Dendritic cell treated with granulocyte-macrophage colony-stimulating factor and Interleukin-4, amounts not matched to agents 40 ng/mL and 50 ng/mL, for 4 days (primary cell): ENCODE measurements at regions not wholly inside any gene's neighbourhood (a gene's known extent, or its start where the extent isn't known, plus 50 kb on each side); places are given as distances from the start of the nearest gene placed in this dataset.

ENCODE experiments used
- H3K27ac Mint-ChIP-seq: one replicate; pipeline ENCODE4 v1.8.0; 2022; ENCODE audit warnings: mild to moderate bottlenecking, mixed read lengths
- H3K27me3 Mint-ChIP-seq: one replicate; pipeline ENCODE4 v1.8.0; 2022; ENCODE audit warnings: mild to moderate bottlenecking, mixed read lengths
- H3K36me3 Mint-ChIP-seq: one replicate; pipeline ENCODE4 v1.8.0; 2022; ENCODE audit warnings: low read depth, mixed read lengths
- H3K4me1 Mint-ChIP-seq: one replicate; pipeline ENCODE4 v1.8.0; 2022; ENCODE audit warnings: low read depth, mixed read lengths
- H3K4me3 Mint-ChIP-seq: one replicate; pipeline ENCODE4 v1.8.0; 2022; ENCODE audit warnings: mild to moderate bottlenecking, moderate library complexity, mixed read lengths
- H3K9me3 Mint-ChIP-seq: one replicate; pipeline ENCODE4 v1.8.0; 2022; ENCODE audit warnings: mixed read lengths
- intact Hi-C: fragments of 100-400 bp; cut with micrococcal nuclease; formaldehyde crosslinking; loops from one replicate; pipeline ENCODE4 v1.15.0; 2022

- H3K9me3 Mint-ChIP-seq = peaks cover 22% of the 10 kb centered on the region
- H3K27me3 Mint-ChIP-seq = peaks cover 5% of the 10 kb centered on the region
- H3K27ac Mint-ChIP-seq = no peak overlapping the region
- H3K4me3 Mint-ChIP-seq = no peak overlapping the region
- peaks cover 52% of the 10 kb centered on the region for H3K4me1 Mint-ChIP-seq
- intact Hi-C loops = no loop called here
- H3K36me3 Mint-ChIP-seq = no peaks in the 10 kb centered on the region
Observed at GRCh38 chr17:73694491-73694890, 50.2 kb upstream of the SDK2 start.

GRCh38 chr17:73695035-73695738 lies 50.9 kb upstream of the SDK2 start:
- intact Hi-C loops = no loop called here
- Mint-ChIP-seq H3K4me3 (no peak overlapping the region), H3K9me3 (peaks cover 22% of the 10 kb centered on the region), H3K4me1 (peaks cover 48% of the 10 kb centered on the region), H3K36me3 (no peaks in the 10 kb centered on the region), H3K27ac (no peak overlapping the region), H3K27me3 (peaks cover 5% of the 10 kb centered on the region)

DNA sequence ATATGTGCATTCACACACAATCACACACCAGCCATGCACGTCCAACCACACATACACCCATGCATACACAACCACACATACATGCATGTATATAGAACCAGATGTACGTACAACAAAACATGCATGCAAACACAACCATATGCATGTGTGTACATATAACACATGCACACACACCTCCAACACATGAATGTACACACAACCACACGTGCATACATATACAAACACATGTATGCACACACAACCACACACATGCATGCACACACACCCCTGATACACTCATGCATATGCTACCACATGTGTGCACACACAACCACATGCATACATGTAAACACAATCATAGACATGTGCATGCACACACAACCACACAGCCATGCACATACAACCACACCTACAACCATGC lies 52.0 kb upstream of the SDK2 start:
- Mint-ChIP-seq H3K9me3 (peaks cover 22% of the 10 kb centered on the region), H3K27ac (no peak overlapping the region), H3K4me3 (no peak overlapping the region), H3K36me3 (no peaks in the 10 kb centered on the region), H3K4me1 (peaks cover 38% of the 10 kb centered on the region), H3K27me3 (peaks cover 4% of the 10 kb centered on the region)
- intact Hi-C loops = no loop called here

DNA sequence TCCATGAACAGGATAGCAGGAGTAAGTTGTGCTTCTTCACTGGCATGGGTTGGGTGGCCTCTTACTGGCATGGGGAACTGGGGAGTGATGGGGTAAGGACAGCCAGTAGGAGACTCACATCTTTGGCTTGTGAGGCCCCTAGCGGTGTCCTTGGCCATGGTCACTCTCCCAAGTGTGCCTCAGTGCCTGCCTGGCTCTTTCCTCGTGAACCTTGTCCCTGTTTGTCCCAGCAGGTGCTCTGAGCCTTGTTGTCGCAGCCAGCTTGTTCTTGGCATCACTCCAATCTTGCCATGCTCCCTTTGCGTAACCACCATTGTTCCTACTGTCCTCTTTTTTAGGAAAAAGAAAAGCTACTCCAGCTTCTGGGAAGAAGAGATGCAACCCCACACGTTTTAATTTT lies 53.6 kb upstream of the SDK2 start:
- Mint-ChIP-seq H3K4me3 (no peak overlapping the region), H3K4me1 (peaks cover 21% of the 10 kb centered on the region), H3K36me3 (no peaks in the 10 kb centered on the region), H3K27me3 (peaks cover 3% of the 10 kb centered on the region), H3K9me3 (peaks cover 22% of the 10 kb centered on the region), H3K27ac (no peak overlapping the region)
- intact Hi-C loops = no loop called here

- Mint-ChIP-seq H3K27me3 (peaks cover 3% of the 10 kb centered on the region), H3K27ac (no peak overlapping the region), H3K9me3 (peaks cover 19% of the 10 kb centered on the region), H3K36me3 (no peaks in the 10 kb centered on the region), H3K4me3 (no peak overlapping the region), H3K4me1 (peaks cover 16% of the 10 kb centered on the region)
- intact Hi-C loops = no loop called here
Observed at GRCh38 chr17:73698966-73699365, 54.7 kb upstream of the SDK2 start.

DNA sequence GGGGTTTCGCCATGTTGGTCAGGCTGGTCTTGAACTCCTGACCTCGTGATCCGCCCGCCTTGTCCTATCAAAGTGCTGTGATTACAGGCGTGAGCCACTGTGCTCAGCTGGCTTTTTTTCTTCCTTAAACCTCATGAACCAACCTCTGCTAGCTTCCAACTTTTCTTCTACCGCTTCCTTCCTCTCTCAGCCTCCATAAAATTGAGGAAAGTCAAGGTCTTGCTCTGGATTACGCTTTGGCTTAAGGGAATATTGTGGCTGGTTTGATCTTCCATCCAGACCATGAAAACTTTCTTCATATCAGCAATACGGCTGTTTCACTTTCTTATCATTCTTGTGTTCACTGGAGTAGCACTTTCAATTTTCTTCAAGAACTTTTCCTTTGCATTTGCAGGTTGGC lies 57.5 kb upstream of the SDK2 start:
- H3K4me1 Mint-ChIP-seq = no peaks in the 10 kb centered on the region
- no peak overlapping the region for H3K27ac Mint-ChIP-seq
- no peak overlapping the region for H3K4me3 Mint-ChIP-seq
- H3K27me3 Mint-ChIP-seq = peaks cover 12% of the 10 kb centered on the region
- H3K36me3 Mint-ChIP-seq = no peaks in the 10 kb centered on the region
- intact Hi-C loops = no loop called here
- H3K9me3 Mint-ChIP-seq = no peaks in the 10 kb centered on the region

- H3K9me3 Mint-ChIP-seq = no peaks in the 10 kb centered on the region
- no peak overlapping the region for H3K4me3 Mint-ChIP-seq
- H3K36me3 Mint-ChIP-seq = no peaks in the 10 kb centered on the region
- no peaks in the 10 kb centered on the region for H3K4me1 Mint-ChIP-seq
- no peak overlapping the region for H3K27ac Mint-ChIP-seq
- peaks cover 19% of the 10 kb centered on the region for H3K27me3 Mint-ChIP-seq
- intact Hi-C loops = no loop called here
Observed at GRCh38 chr17:73703192-73703591, 58.9 kb upstream of the SDK2 start.

GRCh38 chr17:73703917-73704316 lies 59.7 kb upstream of the SDK2 start:
- intact Hi-C loops = no loop called here
- H3K36me3 Mint-ChIP-seq = no peaks in the 10 kb centered on the region
- H3K9me3 Mint-ChIP-seq = no peaks in the 10 kb centered on the region
- H3K4me1 Mint-ChIP-seq = no peaks in the 10 kb centered on the region
- no peak overlapping the region for H3K27ac Mint-ChIP-seq
- H3K4me3 Mint-ChIP-seq = no peak overlapping the region
- peaks cover 25% of the 10 kb centered on the region for H3K27me3 Mint-ChIP-seq

DNA sequence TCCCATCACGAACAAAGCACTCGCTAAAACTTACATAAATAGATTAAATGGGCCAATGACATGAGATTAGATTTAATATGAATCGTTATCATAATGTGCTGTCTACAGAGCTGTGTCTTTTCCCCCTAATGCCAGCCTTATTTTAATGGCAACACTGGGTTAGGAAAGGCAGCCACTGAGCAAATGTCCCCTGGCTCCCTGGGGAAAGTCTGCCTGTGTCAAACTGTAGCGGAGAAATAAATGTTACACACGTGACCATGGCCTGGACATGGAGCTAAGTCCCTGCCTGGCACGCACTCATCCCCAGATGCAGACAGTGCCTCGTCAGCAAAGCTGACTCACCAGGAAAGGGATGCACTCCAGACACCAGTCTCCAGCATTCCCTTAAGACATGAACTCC lies 61.3 kb upstream of the SDK2 start:
- no peak overlapping the region for H3K4me3 Mint-ChIP-seq
- H3K27ac Mint-ChIP-seq = no peak overlapping the region
- peaks cover 8% of the 10 kb centered on the region for H3K4me1 Mint-ChIP-seq
- intact Hi-C loops = no loop called here
- no peaks in the 10 kb centered on the region for H3K9me3 Mint-ChIP-seq
- H3K27me3 Mint-ChIP-seq = peaks cover 33% of the 10 kb centered on the region
- no peaks in the 10 kb centered on the region for H3K36me3 Mint-ChIP-seq

- intact Hi-C loops = no loop called here
- Mint-ChIP-seq H3K4me3 (no peak overlapping the region), H3K4me1 (peaks cover 14% of the 10 kb centered on the region), H3K27ac (no peak overlapping the region), H3K36me3 (no peaks in the 10 kb centered on the region), H3K9me3 (no peaks in the 10 kb centered on the region), H3K27me3 (peaks cover 33% of the 10 kb centered on the region)
Observed at GRCh38 chr17:73706428-73706827, 62.2 kb upstream of the SDK2 start.

DNA sequence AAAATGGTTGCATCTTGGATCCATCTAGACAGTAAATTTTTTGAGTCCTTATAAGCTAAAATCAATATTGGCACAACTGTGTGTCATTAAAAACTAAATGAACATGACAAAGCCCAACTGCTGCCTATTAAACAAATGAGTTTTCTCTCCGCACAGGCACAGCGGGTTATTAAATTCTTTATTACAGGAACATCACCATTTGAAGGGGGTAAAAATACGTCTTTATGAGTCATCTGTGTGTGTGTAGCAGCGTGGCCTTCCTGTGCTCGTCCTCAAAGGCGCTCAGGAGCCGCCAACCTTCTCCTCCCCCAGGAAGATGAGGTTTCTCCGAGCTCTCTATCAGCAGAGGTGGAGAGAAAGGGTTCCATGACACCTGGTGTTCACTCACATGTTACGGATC lies 62.6 kb upstream of the SDK2 start:
- intact Hi-C loops = no loop called here
- Mint-ChIP-seq H3K27ac (no peak overlapping the region), H3K9me3 (no peaks in the 10 kb centered on the region), H3K27me3 (peaks cover 32% of the 10 kb centered on the region), H3K4me1 (peaks cover 15% of the 10 kb centered on the region), H3K36me3 (no peaks in the 10 kb centered on the region), H3K4me3 (no peak overlapping the region)

- Mint-ChIP-seq H3K9me3 (no peaks in the 10 kb centered on the region), H3K27ac (no peak overlapping the region), H3K36me3 (no peaks in the 10 kb centered on the region), H3K4me3 (no peak overlapping the region), H3K27me3 (peaks cover 36% of the 10 kb centered on the region), H3K4me1 (peaks cover 20% of the 10 kb centered on the region)
- intact Hi-C loops = no loop called here
Observed at GRCh38 chr17:73707358-73707757, 63.1 kb upstream of the SDK2 start.

DNA sequence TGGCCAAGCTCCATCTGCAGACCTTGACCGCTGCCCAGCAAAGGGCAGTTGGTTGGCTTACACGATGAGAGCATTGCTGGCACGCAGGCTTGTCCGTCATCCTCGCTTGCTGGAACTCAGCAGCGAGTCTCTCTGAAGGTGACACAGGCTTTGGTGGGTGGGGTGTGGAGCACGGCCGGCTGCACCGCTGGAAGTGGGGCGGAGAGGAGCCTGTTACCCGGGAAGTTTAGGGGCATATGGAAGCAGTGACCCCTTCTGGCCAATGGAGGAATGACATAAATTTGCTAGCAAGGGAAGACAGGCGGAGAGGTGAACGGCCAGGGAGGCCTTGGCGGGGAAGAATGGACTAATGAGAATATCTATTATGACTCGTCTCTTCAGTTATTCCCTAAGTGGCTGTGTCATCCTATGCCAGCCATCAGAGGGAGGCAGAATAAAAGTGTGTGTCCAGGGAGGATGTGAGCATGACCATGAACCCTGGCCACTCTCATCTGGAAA lies 65.9 kb upstream of the SDK2 start:
- no peaks in the 10 kb centered on the region for H3K9me3 Mint-ChIP-seq
- peaks cover 44% of the 10 kb centered on the region for H3K27me3 Mint-ChIP-seq
- no peaks in the 10 kb centered on the region for H3K36me3 Mint-ChIP-seq
- no peak overlapping the region for H3K4me3 Mint-ChIP-seq
- peaks cover 26% of the 10 kb centered on the region for H3K4me1 Mint-ChIP-seq
- intact Hi-C loops = loop anchor here (5.0 kb wide), 1 partner anchor 58 kb away; no protein-coding TSS in a partner anchor
- H3K27ac Mint-ChIP-seq = no peak overlapping the region

DNA sequence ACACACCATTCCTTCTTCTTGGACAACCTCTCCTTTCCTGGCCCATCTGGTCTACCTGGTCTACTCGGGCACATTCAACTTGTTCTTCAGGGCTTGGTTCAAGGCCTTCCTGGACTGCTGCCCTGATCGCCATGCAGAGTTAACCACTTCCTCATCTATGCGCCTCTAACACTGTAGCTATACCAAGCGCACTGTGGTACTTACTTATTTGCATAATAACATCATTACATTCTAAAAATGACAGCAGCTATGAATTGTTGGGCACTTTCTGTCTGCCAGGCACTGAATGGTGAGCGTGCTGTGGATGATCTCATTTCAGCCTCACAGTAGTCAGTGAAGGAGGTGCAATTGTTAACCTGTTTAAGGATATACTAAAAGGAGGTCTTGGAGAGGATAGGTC lies 66.9 kb upstream of the SDK2 start:
- H3K27ac Mint-ChIP-seq = no peak overlapping the region
- H3K4me3 Mint-ChIP-seq = no peak overlapping the region
- no peaks in the 10 kb centered on the region for H3K36me3 Mint-ChIP-seq
- H3K27me3 Mint-ChIP-seq = peaks cover 42% of the 10 kb centered on the region
- peaks cover 31% of the 10 kb centered on the region for H3K4me1 Mint-ChIP-seq
- H3K9me3 Mint-ChIP-seq = no peaks in the 10 kb centered on the region
- intact Hi-C loops = loop anchor here (5.0 kb wide), 1 partner anchor 59 kb away; no protein-coding TSS in a partner anchor

DNA sequence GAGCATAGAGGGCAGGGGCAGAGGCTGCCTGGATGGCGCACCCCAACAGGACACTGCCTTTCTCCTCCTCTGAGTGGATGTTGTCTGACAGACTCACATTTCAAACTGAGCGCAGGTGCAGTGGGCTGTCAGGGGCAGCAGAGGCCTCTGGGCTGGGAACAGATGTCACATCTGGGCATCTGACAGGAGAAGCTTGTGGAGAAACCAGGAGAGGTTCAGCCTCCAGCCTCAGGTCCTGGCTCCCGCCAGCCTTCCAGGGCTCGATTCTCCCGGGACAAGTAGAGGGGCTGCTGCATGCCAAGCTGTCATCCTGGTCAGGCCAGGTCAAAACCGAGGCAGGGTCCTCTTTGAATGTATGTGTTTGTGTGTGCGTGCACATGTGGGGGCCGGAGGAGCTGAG lies 67.7 kb upstream of the SDK2 start:
- Mint-ChIP-seq H3K27ac (no peak overlapping the region), H3K9me3 (no peaks in the 10 kb centered on the region), H3K4me3 (no peak overlapping the region), H3K36me3 (no peaks in the 10 kb centered on the region), H3K4me1 (peaks cover 31% of the 10 kb centered on the region), H3K27me3 (peaks cover 42% of the 10 kb centered on the region)
- intact Hi-C loops = loop anchor here (5.0 kb wide), 1 partner anchor 60 kb away; no protein-coding TSS in a partner anchor
